Hippocampal formation (tissue), 2 donors: ENCODE measurements at regions not wholly inside any gene's neighbourhood (a gene's known extent, or its start where the extent isn't known, plus 50 kb on each side); places are given as distances from the start of the nearest gene placed in this dataset.

ENCODE experiments used
- DNase-seq, 2 donors: peaks; one replicate each; lab custom pipeline; 2025; lab: John Stamatoyannopoulos, UW

- DNase-seq = no peak
Observed at GRCh38 chr15:77764095-77764494, 131.4 kb upstream of the LINGO1 start.

GRCh38 chr15:77762747-77763355 lies 130.1 kb upstream of the LINGO1 start:
- no peak for DNase-seq

- DNase-seq = no peak
Observed at GRCh38 chr15:77759896-77760592, 127.3 kb upstream of the LINGO1 start.

- DNase-seq = no peak
Observed at GRCh38 chr15:77753939-77754338, 121.2 kb upstream of the LINGO1 start.

- DNase-seq = peak in 1 of 2 donors; percentile 14
Observed at GRCh38 chr15:77753281-77753873, 120.7 kb upstream of the LINGO1 start.

GRCh38 chr15:77749998-77750540 lies 117.4 kb upstream of the LINGO1 start:
- no peak for DNase-seq

GRCh38 chr15:77749236-77749997 lies 116.7 kb upstream of the LINGO1 start:
- DNase-seq = no peak

- no peak for DNase-seq
Observed at GRCh38 chr15:77748078-77749064, 115.7 kb upstream of the LINGO1 start.

GRCh38 chr15:77747175-77748077 lies 114.7 kb upstream of the LINGO1 start:
- no peak for DNase-seq

- no peak for DNase-seq
Observed at GRCh38 chr15:77746254-77747174, 113.8 kb upstream of the LINGO1 start.

GRCh38 chr15:77744398-77744797 lies 111.7 kb upstream of the LINGO1 start:
- no peak for DNase-seq

- DNase-seq = no peak
Observed at GRCh38 chr15:77742570-77742969, 109.9 kb upstream of the LINGO1 start.

GRCh38 chr15:77742127-77742526 lies 109.4 kb upstream of the LINGO1 start:
- DNase-seq = no peak

GRCh38 chr15:77741106-77741505 lies 108.4 kb upstream of the LINGO1 start:
- DNase-seq = no peak

- DNase-seq = no peak
Observed at GRCh38 chr15:77739591-77740378, 107.1 kb upstream of the LINGO1 start.

- DNase-seq = no peak
Observed at GRCh38 chr15:77738441-77739302, 106.0 kb upstream of the LINGO1 start.

- DNase-seq = no peak
Observed at GRCh38 chr15:77738038-77738370, 105.3 kb upstream of the LINGO1 start.
